ENCODE measurements at regions not wholly inside any gene's neighbourhood (a gene's known extent, or its start where the extent isn't known, plus 50 kb on each side); places are given as distances from the start of the nearest gene placed in this dataset.

DNA sequence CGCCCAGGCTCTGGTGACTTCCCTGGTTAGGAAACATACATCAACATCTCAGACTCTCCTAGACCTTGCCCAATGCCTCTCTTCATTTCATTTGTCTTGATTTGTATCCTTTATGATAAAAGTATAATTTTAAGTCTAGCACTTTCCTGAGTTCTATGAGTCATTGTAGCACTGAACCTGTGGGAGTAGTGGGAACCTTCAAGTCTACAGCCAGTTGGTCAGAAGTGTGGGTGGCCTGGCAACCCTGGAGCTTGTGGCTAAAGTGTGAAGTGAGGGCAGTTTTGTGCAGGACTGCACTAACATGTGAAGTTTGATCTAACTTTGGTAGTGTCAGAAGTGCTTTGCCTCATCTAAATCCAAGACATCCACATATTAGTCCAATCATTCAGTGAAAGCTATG lies 259.3 kb upstream of the IGFBP7 start:
- Mint-ChIP-seq H3K4me3 (ENCODE audit: unreplicated experiment) (no peak overlapping the region), H3K27me3 (ENCODE audit: insufficient read depth, unreplicated experiment) (peaks cover 17% of the 10 kb centered on the region), H3K4me1 (ENCODE audit: low read depth, unreplicated experiment) (no peaks in the 10 kb centered on the region), H3K27ac (ENCODE audit: unreplicated experiment) (no peak overlapping the region), H3K9me3 (ENCODE audit: unreplicated experiment) (no peaks in the 10 kb centered on the region), H3K36me3 (ENCODE audit: insufficient read depth, unreplicated experiment) (no peaks in the 10 kb centered on the region)
- no peaks in the 10 kb centered on the region for H3K9me3 ChIP-seq
- TF ChIP-seq, protein P1, sequence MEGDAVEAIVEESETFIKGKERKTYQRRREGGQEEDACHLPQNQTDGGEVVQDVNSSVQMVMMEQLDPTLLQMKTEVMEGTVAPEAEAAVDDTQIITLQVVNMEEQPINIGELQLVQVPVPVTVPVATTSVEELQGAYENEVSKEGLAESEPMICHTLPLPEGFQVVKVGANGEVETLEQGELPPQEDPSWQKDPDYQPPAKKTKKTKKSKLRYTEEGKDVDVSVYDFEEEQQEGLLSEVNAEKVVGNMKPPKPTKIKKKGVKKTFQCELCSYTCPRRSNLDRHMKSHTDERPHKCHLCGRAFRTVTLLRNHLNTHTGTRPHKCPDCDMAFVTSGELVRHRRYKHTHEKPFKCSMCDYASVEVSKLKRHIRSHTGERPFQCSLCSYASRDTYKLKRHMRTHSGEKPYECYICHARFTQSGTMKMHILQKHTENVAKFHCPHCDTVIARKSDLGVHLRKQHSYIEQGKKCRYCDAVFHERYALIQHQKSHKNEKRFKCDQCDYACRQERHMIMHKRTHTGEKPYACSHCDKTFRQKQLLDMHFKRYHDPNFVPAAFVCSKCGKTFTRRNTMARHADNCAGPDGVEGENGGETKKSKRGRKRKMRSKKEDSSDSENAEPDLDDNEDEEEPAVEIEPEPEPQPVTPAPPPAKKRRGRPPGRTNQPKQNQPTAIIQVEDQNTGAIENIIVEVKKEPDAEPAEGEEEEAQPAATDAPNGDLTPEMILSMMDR (IDR thresholded peaks at IDR 0.05; ENCODE audit: insufficient read depth in 1 of 2, low read depth in 1 of 2, low read length in 1 of 2, severe bottlenecking in 1 of 2, unreplicated experiment in 1 of 2): no peak
- intact Hi-C loops (cut with micrococcal nuclease; ENCODE audit: unreplicated experiment): no loop called here
- H3K4me3 ChIP-seq (ENCODE audit: low read depth, low read length): no peak overlapping the region
- H3K36me3 ChIP-seq (ENCODE audit: control insufficient read depth, insufficient read depth, low read length): no peaks in the 10 kb centered on the region
- DNase-seq: no peak
- no peaks in the 10 kb centered on the region for H3K4me1 ChIP-seq
- ChIA-PET POLR2A (no interaction called here), CTCF (no interaction called here)
- no TSS peak for BruUV-seq (replicated peaks)
- H3K27me3 ChIP-seq (replicated peaks; ENCODE audit: control insufficient read depth, insufficient read depth, low read length): 0 out of 2 replicates have a peak, but pooled peaks cover 1% of the 10 kb centered on the region

DNA sequence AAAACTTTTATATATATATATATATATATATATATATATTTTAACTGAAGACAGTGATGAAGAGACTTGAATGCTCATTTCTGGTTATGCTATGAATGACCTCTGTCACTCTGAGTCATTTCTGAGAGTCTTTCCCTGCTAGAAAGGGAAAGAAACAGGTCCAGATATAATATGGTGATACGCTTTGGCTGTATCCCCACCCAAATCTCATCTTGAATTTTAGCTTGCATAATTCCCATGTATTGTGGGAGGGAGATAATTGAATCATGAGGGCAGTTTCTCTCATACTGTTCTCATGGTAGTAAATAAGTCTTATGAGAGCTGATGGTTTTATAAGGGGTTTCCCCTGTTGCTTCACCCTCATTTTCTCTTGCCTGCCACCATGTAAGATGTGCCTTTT lies 254.1 kb upstream of the IGFBP7 start:
- Mint-ChIP-seq H3K4me3 (ENCODE audit: unreplicated experiment) (no peak overlapping the region), H3K27me3 (ENCODE audit: insufficient read depth, unreplicated experiment) (peaks cover 6% of the 10 kb centered on the region)
- TF ChIP-seq, protein P1 (IDR thresholded peaks at IDR 0.05; ENCODE audit: insufficient read depth in 1 of 2, low read depth in 1 of 2, low read length in 1 of 2, severe bottlenecking in 1 of 2, unreplicated experiment in 1 of 2): no peak

DNA sequence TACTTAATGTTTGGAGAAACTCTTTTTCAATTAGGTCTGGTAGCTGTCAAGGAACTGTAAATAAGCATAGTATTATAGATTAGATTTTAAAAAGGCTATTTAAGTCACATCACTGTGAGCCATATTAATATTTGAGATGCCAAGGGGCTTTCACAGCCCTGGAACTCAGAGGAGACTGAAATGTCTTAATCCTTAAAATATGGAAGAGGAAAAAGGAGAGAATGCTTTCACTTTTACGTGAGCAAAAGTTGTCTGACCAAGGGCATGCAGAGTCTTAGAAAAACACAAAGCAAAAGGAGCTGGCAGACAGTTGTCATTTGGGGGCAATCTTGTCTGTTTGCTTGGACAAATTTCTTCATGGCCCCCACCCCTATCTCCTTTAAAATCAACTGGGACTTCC lies 253.2 kb upstream of the IGFBP7 start:
- no peaks in the 10 kb centered on the region for H3K36me3 ChIP-seq (ENCODE audit: control insufficient read depth, insufficient read depth, low read length)
- H3K4me3 ChIP-seq (ENCODE audit: low read depth, low read length): no peak overlapping the region
- H3K9me3 Mint-ChIP-seq (ENCODE audit: unreplicated experiment): no peaks in the 10 kb centered on the region
- no peak overlapping the region for H3K27ac Mint-ChIP-seq (ENCODE audit: unreplicated experiment)
- H3K4me3 Mint-ChIP-seq (ENCODE audit: unreplicated experiment): no peak overlapping the region
- no peaks in the 10 kb centered on the region for H3K36me3 Mint-ChIP-seq (ENCODE audit: insufficient read depth, unreplicated experiment)
- no peaks in the 10 kb centered on the region for H3K4me1 ChIP-seq
- BruUV-seq (replicated peaks): no TSS peak
- DNase-seq: no peak
- TF ChIP-seq, protein P1 (IDR thresholded peaks at IDR 0.05; ENCODE audit: insufficient read depth in 1 of 2, low read depth in 1 of 2, low read length in 1 of 2, severe bottlenecking in 1 of 2, unreplicated experiment in 1 of 2): no peak
- CTCF ChIA-PET: no interaction called here
- no peaks in the 10 kb centered on the region for H3K27me3 ChIP-seq (replicated peaks; ENCODE audit: control insufficient read depth, insufficient read depth, low read length)
- intact Hi-C loops (cut with micrococcal nuclease; ENCODE audit: unreplicated experiment): no loop called here
- POLR2A ChIA-PET: no interaction called here
- peaks cover 12% of the 10 kb centered on the region for H3K27me3 Mint-ChIP-seq (ENCODE audit: insufficient read depth, unreplicated experiment)
- H3K9me3 ChIP-seq: no peaks in the 10 kb centered on the region
- H3K4me1 Mint-ChIP-seq (ENCODE audit: low read depth, unreplicated experiment): no peaks in the 10 kb centered on the region

More for the DNA sequence above, 254.1 kb upstream of the IGFBP7 start:
- no peaks in the 10 kb centered on the region for H3K36me3 Mint-ChIP-seq (ENCODE audit: insufficient read depth, unreplicated experiment)
- CTCF ChIA-PET: no interaction called here
- DNase-seq: no peak
- no peaks in the 10 kb centered on the region for H3K4me1 Mint-ChIP-seq (ENCODE audit: low read depth, unreplicated experiment)
- no TSS peak for BruUV-seq (replicated peaks)
- POLR2A ChIA-PET: no interaction called here
- H3K36me3 ChIP-seq (ENCODE audit: control insufficient read depth, insufficient read depth, low read length): no peaks in the 10 kb centered on the region
- no peak overlapping the region for H3K27ac Mint-ChIP-seq (ENCODE audit: unreplicated experiment)
- intact Hi-C loops (cut with micrococcal nuclease; ENCODE audit: unreplicated experiment): no loop called here
- no peaks in the 10 kb centered on the region for H3K9me3 Mint-ChIP-seq (ENCODE audit: unreplicated experiment)
- no peak overlapping the region for H3K4me3 ChIP-seq (ENCODE audit: low read depth, low read length)
- no peaks in the 10 kb centered on the region for H3K9me3 ChIP-seq
- H3K27me3 ChIP-seq (replicated peaks; ENCODE audit: control insufficient read depth, insufficient read depth, low read length): no peaks in the 10 kb centered on the region
- no peaks in the 10 kb centered on the region for H3K4me1 ChIP-seq

All from Caco-2 (cell line).